Progenitor cell of endocrine pancreas (in vitro differentiated cells): ENCODE measurements at regions not wholly inside any gene's neighbourhood (a gene's known extent, or its start where the extent isn't known, plus 50 kb on each side); places are given as distances from the start of the nearest gene placed in this dataset.

ENCODE experiments used
- DNase-seq: peaks from one replicate; pipeline ENCODE4 v3.0.0; 2021; ENCODE audit warnings: low spot score; ENCODE audit not compliant: unreplicated experiment
- H3K27ac Mint-ChIP-seq: 2 replicates; pipeline ENCODE4 v1.8.0; 2021; ENCODE audit warnings: mild to moderate bottlenecking, moderate library complexity, mixed read lengths
- H3K27me3 Mint-ChIP-seq: 2 replicates; pipeline ENCODE4 v1.8.0; 2021; ENCODE audit warnings: mixed read lengths
- H3K36me3 Mint-ChIP-seq: 2 replicates; pipeline ENCODE4 v1.8.0; 2022; ENCODE audit warnings: mixed read lengths; ENCODE audit not compliant: insufficient read depth
- H3K4me1 Mint-ChIP-seq: 2 replicates; pipeline ENCODE4 v1.8.0; 2021; ENCODE audit warnings: low read depth, mixed read lengths
- H3K4me3 Mint-ChIP-seq: 2 replicates; pipeline ENCODE4 v1.8.0; 2021; ENCODE audit warnings: low read depth, mild to moderate bottlenecking, moderate library complexity, mixed read lengths
- H3K9me3 Mint-ChIP-seq: 2 replicates; pipeline ENCODE4 v1.8.0; 2021; ENCODE audit warnings: low read depth, mixed read lengths
- CTCF ChIP-seq: fragments of 200-600 bp; sonication (generic); IDR thresholded peaks from one replicate; pipeline ENCODE4 v1.5.0; 2021; ENCODE audit warnings: antibody characterized with exemption, mild to moderate bottlenecking; ENCODE audit not compliant: unreplicated experiment

DNA sequence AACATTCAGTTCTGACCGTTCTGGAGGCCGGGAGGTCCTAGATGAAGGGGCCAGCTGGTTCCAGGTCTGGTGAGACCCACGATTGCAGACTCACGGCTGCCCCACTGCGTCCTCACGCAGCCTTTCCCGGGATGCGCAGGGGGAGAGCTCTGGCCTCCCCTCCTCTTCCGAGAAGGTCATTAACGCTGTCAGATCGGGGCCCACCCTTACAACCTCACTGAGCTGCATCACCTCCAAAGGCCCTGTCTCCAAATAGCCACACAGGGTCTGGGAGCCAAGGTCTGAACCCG is 66.6 kb upstream of the PPP1R26 start:
- Mint-ChIP-seq H3K27ac (no peak overlapping the region), H3K27me3 (peaks cover 27% of the 10 kb centered on the region), H3K4me1 (no peaks in the 10 kb centered on the region)

GRCh38 chr9:135413461-135413860 is 66.1 kb upstream of the PPP1R26 start:
- Mint-ChIP-seq H3K36me3 (no peaks in the 10 kb centered on the region), H3K27me3 (peaks cover 22% of the 10 kb centered on the region), H3K27ac (no peak overlapping the region), H3K9me3 (no peaks in the 10 kb centered on the region), H3K4me3 (no peak overlapping the region), H3K4me1 (no peaks in the 10 kb centered on the region)
- DNase-seq: no peak
- no peak for TF ChIP-seq CTCF

More for the DNA sequence above, 66.6 kb upstream of the PPP1R26 start:
- Mint-ChIP-seq H3K4me3 (no peak overlapping the region), H3K9me3 (no peaks in the 10 kb centered on the region), H3K36me3 (no peaks in the 10 kb centered on the region)
- no peak for TF ChIP-seq CTCF
- DNase-seq: no peak

- Mint-ChIP-seq H3K27ac (no peak overlapping the region), H3K27me3 (peaks cover 22% of the 10 kb centered on the region), H3K36me3 (no peaks in the 10 kb centered on the region), H3K4me1 (no peaks in the 10 kb centered on the region), H3K9me3 (no peaks in the 10 kb centered on the region), H3K4me3 (no peak overlapping the region)
- no peak for TF ChIP-seq CTCF
- DNase-seq: no peak
These were observed 65.3 kb upstream of the PPP1R26 start for GRCh38 chr9:135414293-135414692.

GRCh38 chr9:135415586-135415985 is 64.0 kb upstream of the PPP1R26 start:
- Mint-ChIP-seq H3K4me3 (no peak overlapping the region), H3K9me3 (no peaks in the 10 kb centered on the region), H3K36me3 (no peaks in the 10 kb centered on the region), H3K4me1 (no peaks in the 10 kb centered on the region), H3K27ac (no peak overlapping the region), H3K27me3 (peaks cover 24% of the 10 kb centered on the region)
- no peak for DNase-seq
- no peak for TF ChIP-seq CTCF

- H3K27ac Mint-ChIP-seq: no peak overlapping the region
- no peaks in the 10 kb centered on the region for H3K9me3 Mint-ChIP-seq
- no peak overlapping the region for H3K4me3 Mint-ChIP-seq
- no peaks in the 10 kb centered on the region for H3K36me3 Mint-ChIP-seq
- no peak for TF ChIP-seq CTCF
- H3K4me1 Mint-ChIP-seq: no peaks in the 10 kb centered on the region
- H3K27me3 Mint-ChIP-seq: peaks cover 24% of the 10 kb centered on the region
- no peak for DNase-seq
These were observed 62.8 kb upstream of the PPP1R26 start for GRCh38 chr9:135416664-135417290.
